OCI-LY3 (cell line): ENCODE measurements at regions not wholly inside any gene's neighbourhood (a gene's known extent, or its start where the extent isn't known, plus 50 kb on each side); places are given as distances from the start of the nearest gene placed in this dataset.

ENCODE experiments used
- H2AFZ ChIP-seq: fragments of 200-600, 300-600 bp; shearing (Covaris generic); 2 replicates; pipeline ENCODE4 v1.6.0; 2014; ENCODE audit warnings: antibody characterized with exemption, low read depth, low read length
- H3K27ac ChIP-seq: fragments of 200-600, 300-600 bp; sonication (generic); 2 replicates; pipeline ENCODE4 v1.5.1; 2014; ENCODE audit warnings: mild to moderate bottlenecking, low read length, moderate library complexity, mixed read lengths
- H3K27me3 ChIP-seq: fragments of 200-600, 300-600 bp; sonication (generic); 2 replicates; pipeline ENCODE4 v1.6.1; 2014; ENCODE audit warnings: low read depth, low read length, mixed read lengths
- H3K36me3 ChIP-seq: fragments of 200-600, 300-600 bp; sonication (generic); replicated peaks from 2 replicates; pipeline ENCODE3; 2014; ENCODE audit warnings: low read depth, low read length, mixed read lengths
- H3K4me1 ChIP-seq: fragments of 300-600, 200-600 bp; sonication (generic); 2 replicates; pipeline ENCODE4 v1.6.1; 2014; ENCODE audit warnings: low read length, mixed read lengths
- H3K4me2 ChIP-seq: fragments of 200-600, 300-600 bp; sonication (generic); 2 replicates; pipeline ENCODE4 v1.6.1; 2014; ENCODE audit warnings: low read length, mixed read lengths
- H3K4me3 ChIP-seq: fragments of 300-600, 200-600 bp; sonication (generic); 2 replicates; pipeline ENCODE4 v1.5.1; 2014; ENCODE audit warnings: antibody characterized with exemption, mild to moderate bottlenecking, low read length, moderate library complexity
- H3K79me2 ChIP-seq: fragments of 300-600, 200-600 bp; shearing (Covaris generic); 2 replicates; pipeline ENCODE4 v1.6.1; 2014; ENCODE audit warnings: mild to moderate bottlenecking, low read length, mixed read lengths
- H3K9ac ChIP-seq: fragments of 300-600, 200-600 bp; shearing (Covaris generic); 2 replicates; pipeline ENCODE4 v1.6.0; 2014; ENCODE audit warnings: mild to moderate bottlenecking, low read length, moderate library complexity
- H3K9me3 ChIP-seq: fragments of 200-600, 300-600 bp; shearing (Covaris generic); 2 replicates; pipeline ENCODE4 v1.6.1; 2014; ENCODE audit warnings: low read length, mixed read lengths; ENCODE audit not compliant: insufficient read depth
- H4K20me1 ChIP-seq: fragments of 200-600, 300-600 bp; sonication (generic); 2 replicates; pipeline ENCODE4 v1.6.1; 2016; ENCODE audit warnings: low read length, mixed read lengths; ENCODE audit not compliant: insufficient read depth
- EZH2phosphoT487 ChIP-seq: fragments of 200-600 bp; shearing (Covaris generic); IDR thresholded peaks from 2 replicates; pipeline ENCODE4 v1.6.1; 2018; ENCODE audit warnings: antibody characterized with exemption, mixed run types, low read depth
- TF ChIP-seq, protein P1 (sequence below): fragments of 200-600, 300-600 bp; sonication (generic); IDR thresholded peaks from 2 replicates; pipeline ENCODE4 v1.5.1; 2014; ENCODE audit warnings: antibody characterized with exemption, low read length, low read depth

DNA sequence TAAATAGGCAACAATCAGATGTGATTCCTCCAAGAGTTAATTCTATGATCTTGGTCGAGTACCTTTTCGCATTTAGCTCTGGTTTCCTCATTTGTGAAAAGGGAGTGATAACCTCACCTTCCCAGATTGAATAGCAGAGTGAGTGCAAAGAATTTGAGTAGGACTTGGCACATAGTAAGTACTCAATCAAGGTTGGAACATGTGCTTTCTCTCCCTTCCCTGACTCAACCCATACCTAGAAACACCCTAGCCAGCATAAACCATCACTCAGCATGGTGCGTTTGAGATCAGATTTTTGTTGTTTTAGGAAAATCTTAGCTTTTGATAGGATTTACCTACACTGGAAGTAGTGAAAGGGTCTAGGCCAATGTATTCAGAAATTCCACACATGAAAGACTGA lies 333.4 kb upstream of the NT5E start:
- no peaks in the 10 kb centered on the region for H3K9me3 ChIP-seq
- H3K27me3 ChIP-seq: no peaks in the 10 kb centered on the region
- H3K36me3 ChIP-seq: no peaks in the 10 kb centered on the region
- H3K4me2 ChIP-seq: no peak overlapping the region
- no peaks in the 10 kb centered on the region for H4K20me1 ChIP-seq
- no peak overlapping the region for H2AFZ ChIP-seq
- H3K9ac ChIP-seq: no peak overlapping the region
- no peak overlapping the region for H3K27ac ChIP-seq
- H3K4me1 ChIP-seq: no peaks in the 10 kb centered on the region
- H3K79me2 ChIP-seq: no peaks in the 10 kb centered on the region
- TF ChIP-seq, protein P1, sequence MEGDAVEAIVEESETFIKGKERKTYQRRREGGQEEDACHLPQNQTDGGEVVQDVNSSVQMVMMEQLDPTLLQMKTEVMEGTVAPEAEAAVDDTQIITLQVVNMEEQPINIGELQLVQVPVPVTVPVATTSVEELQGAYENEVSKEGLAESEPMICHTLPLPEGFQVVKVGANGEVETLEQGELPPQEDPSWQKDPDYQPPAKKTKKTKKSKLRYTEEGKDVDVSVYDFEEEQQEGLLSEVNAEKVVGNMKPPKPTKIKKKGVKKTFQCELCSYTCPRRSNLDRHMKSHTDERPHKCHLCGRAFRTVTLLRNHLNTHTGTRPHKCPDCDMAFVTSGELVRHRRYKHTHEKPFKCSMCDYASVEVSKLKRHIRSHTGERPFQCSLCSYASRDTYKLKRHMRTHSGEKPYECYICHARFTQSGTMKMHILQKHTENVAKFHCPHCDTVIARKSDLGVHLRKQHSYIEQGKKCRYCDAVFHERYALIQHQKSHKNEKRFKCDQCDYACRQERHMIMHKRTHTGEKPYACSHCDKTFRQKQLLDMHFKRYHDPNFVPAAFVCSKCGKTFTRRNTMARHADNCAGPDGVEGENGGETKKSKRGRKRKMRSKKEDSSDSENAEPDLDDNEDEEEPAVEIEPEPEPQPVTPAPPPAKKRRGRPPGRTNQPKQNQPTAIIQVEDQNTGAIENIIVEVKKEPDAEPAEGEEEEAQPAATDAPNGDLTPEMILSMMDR: no peak
- no peak for TF ChIP-seq EZH2phosphoT487
- no peak overlapping the region for H3K4me3 ChIP-seq

DNA sequence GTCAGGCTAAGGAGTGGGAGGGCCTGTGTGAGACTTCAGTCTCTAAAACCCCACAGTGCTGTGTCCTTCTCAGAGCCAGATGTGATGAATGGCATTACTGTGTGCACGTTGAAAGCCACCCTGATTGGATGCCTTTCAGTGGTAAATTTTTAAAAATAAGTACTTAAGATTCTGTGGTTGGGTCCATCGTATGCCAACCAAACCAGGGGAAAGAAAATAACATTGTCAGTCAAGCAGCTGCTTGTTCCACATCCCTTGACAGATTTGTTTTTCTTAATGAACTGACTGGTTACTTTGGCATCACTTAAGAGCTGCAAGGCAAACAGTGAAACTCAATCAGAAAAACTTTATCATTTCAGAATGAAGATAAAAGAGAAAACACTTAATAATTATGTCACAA lies 334.0 kb upstream of the NT5E start:
- H2AFZ ChIP-seq: no peak overlapping the region
- no peak overlapping the region for H3K4me3 ChIP-seq
- no peaks in the 10 kb centered on the region for H3K4me1 ChIP-seq
- no peaks in the 10 kb centered on the region for H3K79me2 ChIP-seq
- H3K9ac ChIP-seq: no peak overlapping the region
- H4K20me1 ChIP-seq: no peaks in the 10 kb centered on the region
- H3K9me3 ChIP-seq: no peaks in the 10 kb centered on the region
- no peaks in the 10 kb centered on the region for H3K36me3 ChIP-seq
- H3K27me3 ChIP-seq: no peaks in the 10 kb centered on the region
- TF ChIP-seq EZH2phosphoT487: no peak
- TF ChIP-seq, protein P1: no peak
- H3K4me2 ChIP-seq: no peak overlapping the region
- no peak overlapping the region for H3K27ac ChIP-seq

DNA sequence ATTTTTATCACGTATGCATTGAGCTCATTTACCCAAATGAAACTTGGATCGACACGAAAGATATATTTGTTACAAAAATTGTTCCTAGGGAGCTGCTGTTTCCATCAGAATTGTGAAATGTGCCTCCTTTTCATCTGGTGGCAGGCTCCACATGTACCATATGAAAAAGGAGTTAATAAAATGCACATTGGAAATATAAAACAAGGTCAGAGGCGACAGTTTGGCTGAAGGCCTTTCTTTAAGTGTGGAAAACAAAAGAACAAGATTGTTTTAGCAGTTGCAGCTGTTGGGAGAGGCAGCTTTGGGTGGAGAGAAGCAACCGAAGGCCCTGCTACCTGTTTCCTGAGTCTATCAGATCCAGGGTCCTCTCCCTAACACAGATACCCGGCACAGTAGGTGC lies 334.5 kb upstream of the NT5E start:
- Histone ChIP-seq H3K9me3 (no peaks in the 10 kb centered on the region), H3K4me1 (no peaks in the 10 kb centered on the region), H2AFZ (no peak overlapping the region), H3K4me3 (no peak overlapping the region), H3K9ac (no peak overlapping the region), H3K27ac (no peak overlapping the region), H3K36me3 (no peaks in the 10 kb centered on the region), H3K4me2 (no peak overlapping the region), H3K27me3 (no peaks in the 10 kb centered on the region), H3K79me2 (no peaks in the 10 kb centered on the region), H4K20me1 (no peaks in the 10 kb centered on the region)
- TF ChIP-seq, protein P1: no peak
- no peak for TF ChIP-seq EZH2phosphoT487

DNA sequence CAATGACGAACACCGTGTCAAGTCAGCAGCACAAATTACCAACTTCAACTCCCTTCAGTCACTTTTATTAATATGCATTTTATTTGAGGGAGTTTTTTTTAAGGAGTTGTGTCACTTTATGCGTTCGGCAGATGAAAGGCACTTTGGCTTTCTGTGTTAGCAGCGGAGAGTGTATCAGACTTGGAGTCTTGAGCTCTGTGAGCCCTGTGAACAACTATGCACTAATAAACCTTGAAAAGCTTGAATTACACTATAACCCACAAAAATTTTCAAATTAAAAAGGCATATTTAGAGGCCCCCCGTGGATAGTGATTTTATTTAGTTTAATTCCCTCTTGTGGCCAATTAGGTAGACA lies 335.3 kb upstream of the NT5E start:
- Histone ChIP-seq H3K4me2 (no peak overlapping the region), H2AFZ (no peak overlapping the region), H4K20me1 (no peaks in the 10 kb centered on the region), H3K4me3 (no peak overlapping the region), H3K27ac (no peak overlapping the region), H3K27me3 (no peaks in the 10 kb centered on the region), H3K9ac (no peak overlapping the region), H3K36me3 (no peaks in the 10 kb centered on the region), H3K79me2 (no peaks in the 10 kb centered on the region), H3K4me1 (no peaks in the 10 kb centered on the region), H3K9me3 (no peaks in the 10 kb centered on the region)
- TF ChIP-seq, protein P1: no peak
- no peak for TF ChIP-seq EZH2phosphoT487
